ENCODE measurements at regions not wholly inside any gene's neighbourhood (a gene's known extent, or its start where the extent isn't known, plus 50 kb on each side); places are given as distances from the start of the nearest gene placed in this dataset.

DNA sequence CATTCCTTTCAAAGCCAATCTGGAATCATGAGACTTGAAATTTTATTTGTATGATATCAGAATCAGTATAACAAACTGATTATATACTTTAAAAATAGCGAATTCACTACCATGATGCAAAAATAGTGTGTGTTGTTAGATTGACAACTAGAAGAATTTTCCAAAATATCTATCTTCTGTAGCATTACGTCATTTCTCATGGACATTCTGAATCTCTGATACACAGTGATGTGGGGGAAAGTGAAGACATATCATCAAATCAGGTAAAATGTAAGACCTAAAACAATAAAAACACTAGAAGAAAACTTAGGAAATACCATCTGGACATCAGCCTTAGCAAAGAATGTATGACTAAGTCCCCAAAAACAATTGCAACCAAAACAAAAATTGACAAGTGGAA is 1292.0 kb upstream of the PCDH9 start:
- TF ChIP-seq EZH2phosphoT487 (IDR thresholded peaks at IDR 0.05; ENCODE audit: insufficient read depth, low read depth) (no peak), EZH2 (IDR thresholded peaks at IDR 0.05; ENCODE audit: insufficient read depth, poor library complexity, severe bottlenecking) (no peak)

Measured in GM23248 (cell line).